Suprapubic skin (tissue), 3 donors: ENCODE measurements at regions not wholly inside any gene's neighbourhood (a gene's known extent, or its start where the extent isn't known, plus 50 kb on each side); places are given as distances from the start of the nearest gene placed in this dataset.

Experiments
- POLR2A ChIP-seq, 2 donors: fragments of 450-650 bp; IDR thresholded peaks; one replicate each; pipeline ENCODE4 v1.6.1; 2017; ENCODE audit warnings: antibody characterized with exemption in 2 of 2, mild to moderate bottlenecking in 2 of 2, moderate library complexity in 2 of 2
- TF ChIP-seq, protein P1 (sequence below), 2 donors: fragments of 200-600 bp in 1 of 2; fragments of 450-650 bp in 1 of 2; sonication (generic) in 1 of 2; IDR thresholded peaks; one replicate each; pipeline ENCODE4 v1.5.1; 2016 to 2019; ENCODE audit warnings: antibody characterized with exemption in 2 of 2, mild to moderate bottlenecking in 1 of 2, moderate library complexity in 1 of 2

DNA sequence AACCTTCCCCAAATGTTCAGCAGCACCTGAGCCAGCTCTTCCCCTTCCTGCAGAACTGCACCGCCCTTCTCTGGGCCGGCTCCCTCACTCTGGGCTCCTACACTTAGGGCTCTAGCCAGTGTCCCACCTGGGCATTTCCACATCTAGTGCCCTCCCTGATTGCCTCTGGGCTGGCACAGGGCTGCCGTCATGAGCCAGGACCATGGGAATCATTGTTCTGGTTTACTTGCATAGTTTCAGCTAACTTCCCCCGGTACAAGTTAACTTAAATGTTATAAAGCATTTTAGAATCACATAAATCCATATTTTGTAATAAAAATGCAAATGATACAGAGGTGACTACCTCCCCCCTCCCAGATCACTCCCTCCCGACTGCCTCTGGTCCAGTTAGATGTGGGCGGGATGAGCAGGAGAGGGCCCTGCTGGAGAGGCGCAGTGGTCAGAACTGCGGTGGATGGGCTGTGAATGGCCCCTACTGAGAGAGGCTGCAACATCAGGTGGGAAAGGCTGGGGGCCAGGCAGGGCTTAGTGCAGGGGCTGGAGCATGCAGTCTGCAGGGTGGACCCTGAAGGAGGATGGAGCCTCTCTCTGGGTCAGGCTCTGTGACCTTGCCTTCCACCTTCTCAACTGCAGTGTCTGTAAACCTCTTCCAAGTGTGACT lies 371.4 kb upstream of the C1orf174 start:
- TF ChIP-seq POLR2A (IDR thresholded peaks at IDR 0.05): no peak
- TF ChIP-seq, protein P1, sequence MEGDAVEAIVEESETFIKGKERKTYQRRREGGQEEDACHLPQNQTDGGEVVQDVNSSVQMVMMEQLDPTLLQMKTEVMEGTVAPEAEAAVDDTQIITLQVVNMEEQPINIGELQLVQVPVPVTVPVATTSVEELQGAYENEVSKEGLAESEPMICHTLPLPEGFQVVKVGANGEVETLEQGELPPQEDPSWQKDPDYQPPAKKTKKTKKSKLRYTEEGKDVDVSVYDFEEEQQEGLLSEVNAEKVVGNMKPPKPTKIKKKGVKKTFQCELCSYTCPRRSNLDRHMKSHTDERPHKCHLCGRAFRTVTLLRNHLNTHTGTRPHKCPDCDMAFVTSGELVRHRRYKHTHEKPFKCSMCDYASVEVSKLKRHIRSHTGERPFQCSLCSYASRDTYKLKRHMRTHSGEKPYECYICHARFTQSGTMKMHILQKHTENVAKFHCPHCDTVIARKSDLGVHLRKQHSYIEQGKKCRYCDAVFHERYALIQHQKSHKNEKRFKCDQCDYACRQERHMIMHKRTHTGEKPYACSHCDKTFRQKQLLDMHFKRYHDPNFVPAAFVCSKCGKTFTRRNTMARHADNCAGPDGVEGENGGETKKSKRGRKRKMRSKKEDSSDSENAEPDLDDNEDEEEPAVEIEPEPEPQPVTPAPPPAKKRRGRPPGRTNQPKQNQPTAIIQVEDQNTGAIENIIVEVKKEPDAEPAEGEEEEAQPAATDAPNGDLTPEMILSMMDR (IDR thresholded peaks at IDR 0.05): no peak
